GM21367 (cell line): ENCODE measurements at regions not wholly inside any gene's neighbourhood (a gene's known extent, or its start where the extent isn't known, plus 50 kb on each side); places are given as distances from the start of the nearest gene placed in this dataset.
A peak's percentile ranks its signal among the peaks of the same experiment; 100 is the strongest.

ENCODE experiments used
- ATAC-seq: cut with Tn5 transposase; IDR thresholded peaks from one replicate; pipeline ENCODE4 v1.9.1; 2021; ENCODE audit not compliant: unreplicated experiment

DNA sequence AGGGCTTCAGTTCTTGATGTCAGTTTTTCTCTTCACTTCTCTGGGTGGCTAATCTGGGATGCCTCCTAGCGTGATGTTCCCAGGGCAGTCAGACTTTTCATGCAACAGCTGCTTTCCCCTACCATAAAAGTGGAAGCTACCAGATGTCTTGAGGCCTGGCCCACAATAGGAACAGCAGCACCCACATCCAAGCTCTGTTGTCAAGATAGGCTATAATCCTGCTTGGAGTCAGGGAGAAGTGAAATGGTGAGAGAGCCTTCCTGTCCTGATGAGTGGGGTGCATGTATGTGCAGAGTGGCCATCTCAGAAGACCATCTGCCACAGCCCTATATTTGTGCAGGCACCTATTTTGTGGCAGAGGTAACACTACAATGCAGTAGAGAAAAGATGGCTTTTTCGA lies 108.0 kb downstream of the HTR5A start:
- no peak for ATAC-seq

DNA sequence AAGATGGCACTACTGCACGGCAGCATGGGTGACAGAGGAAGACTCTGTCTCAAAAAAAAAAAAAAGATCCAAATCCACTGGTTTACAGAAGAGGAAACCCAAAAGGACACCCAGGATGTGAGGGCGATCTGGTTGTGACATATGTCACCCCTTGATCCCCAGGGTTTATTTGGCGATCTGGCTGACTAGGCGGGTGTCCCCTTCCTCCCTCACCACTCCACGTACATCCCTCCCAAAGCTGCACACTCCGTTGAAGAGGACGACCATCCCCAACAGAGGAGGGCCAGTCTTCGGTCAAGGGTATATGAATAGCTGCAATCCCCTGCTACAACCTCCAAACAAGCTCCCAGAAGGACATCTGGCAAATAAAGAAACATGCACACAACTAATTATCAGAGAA lies 111.6 kb downstream of the HTR5A start:
- no peak for ATAC-seq

DNA sequence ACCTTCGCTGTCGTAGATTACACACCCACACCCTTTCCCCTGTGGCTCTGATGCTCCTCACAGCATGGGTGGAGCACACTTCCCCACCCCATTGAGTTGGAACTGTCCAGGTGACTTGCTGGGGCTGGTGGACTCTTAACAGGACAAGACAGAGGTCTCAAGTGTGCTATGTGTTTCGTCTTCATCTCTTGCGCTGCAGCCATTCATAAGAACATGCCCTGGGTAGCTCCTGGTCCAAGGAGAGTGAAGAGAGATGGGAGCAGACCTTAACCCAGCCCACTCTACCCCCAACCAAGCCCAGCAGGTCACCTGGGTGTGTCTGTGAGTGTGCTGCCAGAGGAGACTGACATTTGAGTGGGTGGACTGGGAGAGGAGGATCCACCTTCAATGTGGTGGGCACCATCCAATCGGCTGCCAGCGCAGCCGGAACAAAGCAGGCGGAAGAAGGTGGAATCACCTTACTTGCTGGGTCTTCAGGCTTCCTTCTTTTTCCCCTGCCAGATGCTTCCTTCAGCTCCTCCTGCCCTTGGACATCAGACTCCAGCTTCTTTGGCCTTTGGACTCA lies 112.4 kb downstream of the HTR5A start:
- ATAC-seq, result no peak

DNA sequence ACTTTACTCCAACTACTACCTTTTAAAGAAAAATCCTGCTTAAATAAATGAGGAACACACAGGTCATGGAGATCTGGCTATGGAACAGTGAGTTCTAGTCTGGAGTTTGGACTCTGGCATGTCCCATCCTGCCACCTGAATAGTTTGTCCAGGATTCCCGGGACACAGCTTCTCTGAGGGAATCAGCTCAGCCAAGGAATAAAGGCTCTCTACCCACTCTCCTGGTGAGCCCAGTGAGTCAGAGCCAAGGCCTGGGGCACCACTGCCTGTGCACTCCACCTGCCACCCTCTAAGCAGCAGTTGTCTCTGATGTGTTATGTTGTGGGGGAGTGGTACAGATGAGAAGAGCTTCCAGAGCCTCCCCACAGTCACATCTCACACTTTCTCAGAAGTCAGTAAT lies 113.5 kb downstream of the HTR5A start:
- ATAC-seq, result no peak

DNA sequence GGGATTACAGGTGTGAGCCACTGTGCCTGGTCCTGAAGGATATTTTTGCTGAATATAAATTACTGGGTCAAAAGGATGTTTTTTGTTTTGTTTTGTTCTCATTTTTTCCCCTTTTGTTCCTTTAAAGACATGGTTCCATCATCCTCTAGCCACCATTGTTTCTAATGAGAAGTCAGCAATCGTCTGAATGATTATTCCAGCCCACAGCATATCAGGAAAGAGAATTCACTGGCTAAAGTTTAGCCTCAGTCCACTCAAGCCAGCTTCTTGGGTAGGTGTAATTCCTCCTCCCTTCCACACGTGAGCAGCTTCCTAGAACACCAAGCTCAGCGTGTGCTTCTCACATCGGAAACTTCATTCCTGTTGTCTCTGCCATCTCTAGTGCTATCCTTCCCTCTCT lies 112.8 kb upstream of the INSIG1 start:
- ATAC-seq, result no peak

DNA sequence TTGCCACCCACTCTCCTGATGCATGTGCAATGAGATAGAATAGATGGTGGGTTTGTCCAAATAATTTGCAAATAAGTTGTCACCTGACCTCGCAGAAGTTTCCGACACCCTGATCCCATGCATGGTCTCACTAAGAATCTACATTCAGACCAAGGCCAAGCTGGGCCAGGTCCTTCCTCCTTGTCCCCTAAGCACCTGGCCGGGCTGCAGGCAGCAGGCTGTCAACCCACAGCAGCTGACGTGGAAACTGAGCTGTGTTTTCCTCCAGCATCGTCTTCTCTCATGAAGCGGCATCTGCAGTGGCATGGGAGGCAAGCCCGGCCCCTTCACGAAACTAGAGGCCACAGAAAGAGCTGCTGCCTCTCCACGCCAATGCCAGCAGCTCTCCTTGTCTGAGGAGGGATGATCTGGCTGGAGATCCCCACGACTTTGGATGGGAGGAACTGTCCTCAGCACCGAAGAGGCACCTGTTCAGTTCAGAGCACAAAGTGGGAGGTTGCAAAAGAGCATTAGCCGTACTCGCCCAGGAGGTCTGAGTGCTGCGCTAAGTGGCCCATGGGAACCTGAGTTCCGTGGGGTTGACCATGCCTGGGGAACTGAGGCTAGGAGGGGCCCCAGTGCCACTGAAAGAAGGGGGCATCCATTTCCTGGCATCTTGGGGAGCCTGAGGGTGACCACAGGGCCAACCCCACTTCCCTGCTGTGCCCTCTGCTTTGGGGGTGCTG lies 110.5 kb upstream of the INSIG1 start:
- no peak for ATAC-seq

DNA sequence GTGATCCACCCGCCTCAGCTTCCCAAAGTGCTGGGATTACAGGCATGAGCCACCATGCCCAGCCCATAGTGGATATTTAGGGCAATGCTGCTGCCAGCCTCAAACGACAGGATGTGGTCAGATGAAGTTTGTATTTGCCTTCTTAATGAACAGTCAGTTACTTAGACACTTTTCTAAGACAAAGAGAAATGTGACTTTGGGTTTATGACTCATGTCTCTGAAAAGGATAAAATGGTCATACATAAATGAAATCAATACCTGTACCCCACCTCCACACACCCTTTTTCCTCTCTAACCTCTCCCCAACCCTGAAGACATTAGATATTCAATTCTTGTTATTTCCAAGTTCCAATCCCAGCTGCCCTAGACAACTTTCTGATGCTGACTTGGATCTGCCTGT lies 109.3 kb upstream of the INSIG1 start:
- ATAC-seq, result no peak

DNA sequence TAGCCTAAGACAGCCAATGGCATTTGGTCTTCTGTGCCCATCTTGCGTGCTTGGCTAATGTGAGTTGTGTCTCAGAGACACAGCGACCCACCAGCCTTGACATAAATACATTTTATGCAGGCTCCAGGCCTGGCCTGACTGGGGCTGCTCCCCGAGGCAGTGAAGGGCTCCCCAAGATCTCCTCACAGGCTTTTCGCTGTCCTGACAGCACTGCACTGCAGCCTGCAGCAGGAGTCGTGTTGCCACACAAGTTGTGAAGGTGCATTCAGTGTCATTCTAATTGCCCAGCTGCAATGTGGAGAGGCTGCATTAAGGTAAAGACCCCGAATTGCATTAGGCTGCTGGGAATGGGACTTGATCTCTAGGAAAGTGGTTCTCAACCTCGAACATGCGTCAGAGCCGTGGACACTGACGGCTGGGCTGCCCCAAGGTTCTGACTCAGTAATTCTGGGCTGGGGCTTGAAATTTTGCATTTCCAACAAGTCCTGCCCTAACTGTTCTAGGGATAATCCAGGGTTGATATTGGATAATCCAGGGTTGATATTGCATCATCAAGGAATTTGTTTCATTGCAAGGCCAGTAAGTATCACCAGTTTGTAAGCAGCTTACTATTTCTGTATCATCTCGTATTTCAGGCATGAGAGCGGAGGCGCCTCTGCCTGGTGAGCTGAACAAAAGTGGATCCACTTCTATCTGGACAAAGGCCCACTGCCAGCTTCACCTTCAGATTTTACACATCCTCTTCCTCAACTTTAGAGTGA lies 108.7 kb upstream of the INSIG1 start:
- ATAC-seq, result no peak

DNA sequence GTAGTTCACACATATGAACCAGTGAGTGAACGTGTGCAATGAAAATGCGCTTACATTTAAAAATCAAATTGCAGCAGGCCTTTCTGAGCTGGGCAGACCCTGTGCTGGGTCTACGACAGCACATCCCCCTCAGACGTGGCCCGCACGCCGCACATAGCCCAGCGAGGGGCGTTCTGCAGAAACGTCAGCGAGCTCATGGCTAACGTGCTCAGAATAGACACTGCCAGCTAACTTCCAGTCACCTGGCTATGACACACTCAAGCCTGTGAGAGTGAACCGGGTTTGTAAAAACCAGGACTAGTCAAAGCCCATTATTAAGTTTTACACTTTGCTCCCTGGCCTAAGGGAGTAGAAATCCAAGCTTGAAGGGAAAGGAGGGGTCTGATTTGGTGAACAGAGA lies 108.1 kb upstream of the INSIG1 start:
- ATAC-seq, result no peak

DNA sequence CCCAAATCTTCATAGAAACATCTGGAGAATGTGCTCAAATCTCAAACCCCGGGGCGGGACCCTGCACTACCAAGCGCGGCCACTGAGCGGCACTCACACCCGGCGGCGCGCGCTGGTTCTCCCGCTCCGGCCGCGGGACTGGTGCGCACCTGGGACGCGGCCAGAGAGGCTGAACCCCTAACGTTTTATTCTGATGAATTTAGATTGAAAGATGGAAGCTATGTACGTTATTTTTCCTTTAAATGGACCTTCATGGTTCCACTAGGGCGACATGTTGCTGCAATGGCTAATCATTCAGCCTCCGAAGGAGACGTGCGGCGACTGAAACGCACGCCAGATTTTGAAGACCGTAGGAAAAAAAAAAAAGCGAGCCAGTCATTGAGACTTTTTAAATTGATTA lies 107.0 kb upstream of the INSIG1 start:
- ATAC-seq, result peak; percentile 50

DNA sequence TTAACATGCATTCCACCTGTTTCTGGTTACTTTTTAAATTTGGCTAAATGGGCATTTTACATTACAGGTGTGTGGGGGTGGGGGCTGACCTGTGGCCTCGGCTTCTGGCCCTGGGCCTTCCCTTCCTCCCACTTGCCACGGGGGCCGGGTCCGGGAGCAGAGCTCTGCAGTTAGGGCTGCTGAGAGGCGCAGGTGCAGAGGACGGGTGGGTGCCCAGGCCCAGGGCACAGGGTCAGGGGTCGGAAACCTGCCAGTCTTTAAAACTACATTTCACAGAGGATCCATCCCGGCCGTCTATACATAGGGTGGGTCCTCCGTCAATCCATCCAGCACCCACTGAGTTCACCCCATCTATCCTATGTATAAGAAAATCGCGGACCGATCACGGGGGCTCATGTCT lies 106.5 kb upstream of the INSIG1 start:
- ATAC-seq, result no peak

DNA sequence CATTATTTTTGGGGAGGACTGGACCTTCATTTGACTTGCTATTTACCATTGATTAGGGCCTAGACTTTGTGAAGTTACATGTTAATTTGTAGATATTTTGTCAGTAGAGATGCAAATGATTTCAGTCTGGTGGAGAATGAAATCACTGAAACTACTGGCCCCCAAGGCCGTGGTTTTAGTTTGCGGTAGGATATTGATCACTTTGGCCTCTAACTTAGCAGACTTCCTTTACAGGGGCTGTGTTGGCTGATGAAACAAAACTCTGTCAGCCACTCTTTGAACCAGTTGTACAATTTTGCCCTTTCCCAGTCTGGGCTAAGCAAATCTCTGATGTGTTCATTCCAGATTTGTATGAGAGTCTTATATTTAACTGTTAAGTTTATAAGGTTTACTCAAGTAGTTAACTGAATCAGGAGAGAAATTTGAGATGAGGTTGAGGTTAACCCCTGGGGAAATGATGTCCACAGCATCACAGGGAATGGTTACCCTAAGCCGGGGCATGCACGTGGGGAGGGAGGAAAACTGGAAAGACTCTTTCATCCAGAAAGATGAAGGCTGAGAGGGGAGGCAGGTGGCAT lies 105.7 kb upstream of the INSIG1 start:
- peak; percentile 41 for ATAC-seq

DNA sequence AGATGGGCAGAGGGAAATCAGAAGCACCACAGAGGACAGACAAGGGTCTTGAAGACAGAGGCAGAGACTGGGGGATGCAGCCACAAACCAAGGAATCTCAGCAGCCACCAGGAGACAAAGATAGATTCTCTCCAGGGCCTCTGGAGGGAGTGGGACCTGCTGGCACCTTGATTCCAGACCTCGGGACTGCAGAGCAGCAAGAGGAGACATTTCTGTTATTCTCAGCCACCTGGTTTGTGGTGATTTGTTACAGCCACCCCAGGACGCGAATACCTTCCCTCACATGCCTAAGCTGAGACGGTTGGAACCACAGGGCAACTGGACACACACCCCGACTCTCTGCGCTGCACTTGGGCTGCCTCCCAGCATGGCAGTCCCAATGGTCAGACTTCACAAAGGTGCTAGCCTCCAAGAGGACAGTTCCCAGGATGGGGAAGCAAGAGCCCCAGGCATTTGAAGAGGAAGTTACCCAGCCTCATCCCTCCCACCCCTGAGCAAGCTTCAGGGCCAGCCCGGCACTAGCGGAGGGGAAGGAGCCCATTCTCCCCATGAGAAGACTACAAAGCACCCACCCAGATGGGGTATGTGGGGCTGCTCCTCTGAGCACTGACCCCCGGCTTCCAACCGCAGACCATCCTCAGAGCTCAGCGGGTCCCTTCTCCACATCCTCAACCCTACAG lies 104.6 kb upstream of the INSIG1 start:
- ATAC-seq, result no peak

DNA sequence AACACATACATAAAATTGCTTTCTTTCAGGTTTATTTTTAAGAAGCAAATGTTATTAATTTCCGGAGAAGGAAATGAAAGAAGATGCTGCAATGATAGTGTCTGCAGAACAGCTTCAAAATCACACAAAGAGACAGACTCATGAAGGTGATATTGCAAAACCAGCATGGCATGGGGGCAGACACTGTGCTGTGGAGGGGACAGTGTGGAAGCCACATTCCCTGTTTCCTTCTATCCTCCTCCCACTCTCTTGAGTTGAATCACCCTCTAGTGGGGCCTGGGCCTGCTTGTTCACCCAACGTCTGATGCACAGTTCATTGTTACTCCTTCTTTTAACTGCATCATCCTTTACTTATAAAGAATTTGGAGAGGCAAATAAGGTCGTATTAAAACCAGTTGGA lies 104.0 kb upstream of the INSIG1 start:
- no peak for ATAC-seq

DNA sequence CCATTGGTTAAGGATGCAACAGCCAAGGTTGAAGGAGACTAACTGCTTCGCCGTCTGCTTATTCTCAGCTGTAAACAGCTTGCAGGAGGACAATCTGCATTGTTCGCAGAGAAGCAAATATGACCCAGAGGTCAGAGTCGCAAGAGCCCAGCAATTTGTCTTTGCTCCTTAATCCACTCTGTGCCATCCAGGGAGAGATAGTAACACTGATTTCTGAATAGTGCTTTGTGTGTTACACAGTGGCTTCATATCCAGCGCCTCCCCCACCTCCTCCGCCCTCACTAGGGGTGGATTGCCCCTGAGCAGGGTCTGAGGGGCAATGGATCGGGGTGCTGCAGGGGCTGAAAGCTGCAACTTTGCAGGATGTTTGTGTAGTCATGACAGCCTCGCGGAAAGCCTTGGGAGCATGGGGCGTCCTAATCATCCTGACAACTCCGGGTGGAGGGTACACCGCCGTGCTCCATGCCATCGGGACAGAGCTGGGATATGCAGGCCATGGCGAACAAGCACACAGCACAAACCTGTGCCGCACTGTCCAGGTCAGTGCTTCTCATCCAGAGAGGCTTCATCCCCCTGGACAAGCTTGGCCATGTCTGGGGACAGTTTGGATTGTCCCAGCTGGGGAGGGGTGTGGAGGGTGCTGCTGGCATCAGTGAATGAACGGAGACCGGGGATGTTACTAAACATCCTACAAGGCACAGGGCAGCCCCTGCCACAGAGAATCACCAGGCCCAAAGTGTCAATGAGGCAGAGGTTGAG lies 103.1 kb upstream of the INSIG1 start:
- no peak for ATAC-seq

DNA sequence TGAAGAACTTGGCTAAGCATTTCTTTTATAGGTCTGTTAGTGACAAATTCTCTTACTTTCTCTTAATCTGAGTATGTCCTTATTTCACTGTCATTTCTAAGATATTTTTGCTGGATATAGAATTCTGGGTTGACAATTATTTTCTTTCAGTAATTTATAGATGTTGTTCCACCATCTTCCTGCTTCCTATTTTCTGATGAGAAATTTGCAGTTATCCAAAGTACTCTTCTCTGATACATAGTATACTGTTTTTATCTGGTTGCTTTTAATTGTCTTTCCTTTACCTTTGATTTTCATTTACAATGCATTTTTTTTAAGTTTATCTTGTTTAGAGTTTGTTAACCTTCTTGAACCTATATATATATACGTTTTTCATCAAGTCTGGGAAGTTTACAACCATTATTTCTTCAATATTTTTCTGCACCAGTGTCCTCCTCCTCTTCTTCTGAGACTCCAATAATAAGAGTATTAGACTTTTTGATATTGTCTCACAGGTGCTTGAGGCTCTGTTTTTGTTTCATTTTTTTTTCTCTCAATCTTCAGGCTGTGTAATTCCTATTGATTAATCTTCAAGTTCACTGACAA lies 101.6 kb upstream of the INSIG1 start:
- no peak for ATAC-seq

DNA sequence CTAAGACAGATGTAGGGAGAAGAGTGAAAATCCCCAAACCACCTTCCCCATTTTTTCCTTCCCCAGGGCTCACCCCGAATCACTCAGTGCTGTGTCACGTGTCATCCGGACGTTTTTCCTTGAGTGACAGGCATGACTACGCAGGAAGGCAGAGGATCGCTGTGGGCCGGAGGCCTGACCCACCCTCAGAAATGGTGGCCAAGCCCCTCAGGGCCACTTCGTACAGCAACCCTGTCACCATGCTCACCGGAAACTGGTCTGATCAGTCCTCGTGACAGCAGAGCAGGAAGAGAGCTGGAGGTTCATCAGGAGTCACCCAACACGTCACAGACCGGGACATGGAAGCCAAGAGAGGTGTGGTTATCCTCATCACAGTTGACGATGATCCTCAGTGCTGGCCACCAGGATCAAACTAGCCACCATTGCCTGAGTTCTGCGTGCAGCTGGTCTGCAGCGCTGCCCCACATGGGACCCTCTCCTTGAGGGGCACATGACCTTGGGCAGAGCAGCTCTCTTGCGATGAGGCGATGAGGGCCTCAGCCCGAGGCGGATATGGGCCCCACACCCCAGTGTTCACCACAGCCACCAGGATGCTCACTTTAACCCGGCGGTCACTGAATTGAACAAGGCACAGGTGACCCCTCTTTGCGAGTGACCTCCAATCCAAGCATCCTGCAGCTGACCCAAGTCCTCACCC lies 99.3 kb upstream of the INSIG1 start:
- no peak for ATAC-seq

DNA sequence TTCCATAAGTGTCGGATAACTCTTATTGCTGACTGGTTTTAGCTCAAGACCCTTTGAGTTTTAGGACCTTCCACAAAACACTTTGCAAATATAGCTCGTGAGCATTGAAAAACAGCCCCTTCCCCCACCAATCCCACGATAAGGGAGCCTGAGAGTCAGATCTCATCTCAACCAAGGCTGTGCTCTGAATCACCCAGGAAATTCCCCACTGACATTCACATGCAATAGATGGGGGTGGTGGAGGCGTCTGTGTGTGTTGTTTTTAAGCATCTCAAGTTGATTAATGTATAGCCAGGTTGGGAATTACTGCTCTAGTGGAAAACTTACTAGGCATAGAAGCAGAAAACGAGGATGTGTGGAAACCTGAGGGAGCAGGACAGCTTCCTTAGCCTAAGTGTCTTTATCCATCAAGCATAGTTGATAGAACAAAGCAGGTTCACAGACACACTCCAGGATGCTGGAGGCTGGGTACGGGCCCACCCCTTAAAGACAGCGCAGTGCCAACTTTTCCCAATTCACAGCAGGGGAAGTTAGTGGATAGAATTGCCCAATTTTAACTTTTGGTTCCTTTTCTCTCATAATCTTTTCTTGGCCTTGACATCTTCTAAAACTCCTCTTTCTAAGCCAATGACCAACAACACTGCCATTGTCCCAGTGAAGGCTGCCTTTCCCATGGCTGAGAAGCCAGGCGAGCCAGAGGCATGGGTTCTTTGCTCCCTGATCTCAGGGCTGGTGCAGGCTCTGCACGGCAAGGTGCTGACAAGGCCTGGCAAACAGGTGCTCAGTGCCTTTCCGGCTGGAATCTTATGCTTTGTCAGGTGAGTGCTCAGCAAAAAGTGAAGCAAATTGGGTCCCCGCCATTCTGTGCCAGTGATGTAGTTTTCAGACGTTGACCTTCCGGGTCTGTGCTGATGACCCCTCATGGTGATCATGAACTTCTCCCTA lies 98.5 kb upstream of the INSIG1 start:
- ATAC-seq, result no peak
